ENCODE measurements at regions not wholly inside any gene's neighbourhood (a gene's known extent, or its start where the extent isn't known, plus 50 kb on each side); places are given as distances from the start of the nearest gene placed in this dataset.

DNA sequence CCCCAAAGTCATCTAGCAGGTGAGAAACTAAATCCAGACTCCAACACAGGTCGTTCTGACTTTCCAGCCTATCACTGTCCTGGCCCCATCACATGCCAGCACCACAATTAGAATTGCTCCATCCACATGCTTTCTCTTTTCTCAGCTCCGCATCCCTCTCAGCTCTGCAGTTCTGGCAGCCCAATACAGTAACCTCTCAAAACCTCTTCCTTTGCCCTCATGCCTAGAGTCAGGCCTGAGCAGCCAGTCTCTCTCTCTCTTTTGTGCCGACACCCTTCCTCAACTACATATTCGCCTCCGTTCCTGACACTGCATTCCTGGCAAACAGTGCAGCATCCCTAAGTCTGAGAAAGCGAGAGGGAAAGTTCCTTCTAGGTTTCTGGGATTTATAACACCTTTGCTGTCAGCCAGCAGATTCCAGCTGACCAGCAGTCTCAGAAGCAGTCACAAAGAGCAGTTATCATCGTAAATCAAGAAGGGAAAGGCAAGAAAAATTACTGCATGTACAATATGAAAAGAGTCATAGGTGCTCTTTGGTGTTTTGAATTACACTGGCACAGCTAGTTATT, 258.0 kb downstream of the FAT3 start:
- DNase-seq (ENCODE audit: low spot score), result no peak

DNA sequence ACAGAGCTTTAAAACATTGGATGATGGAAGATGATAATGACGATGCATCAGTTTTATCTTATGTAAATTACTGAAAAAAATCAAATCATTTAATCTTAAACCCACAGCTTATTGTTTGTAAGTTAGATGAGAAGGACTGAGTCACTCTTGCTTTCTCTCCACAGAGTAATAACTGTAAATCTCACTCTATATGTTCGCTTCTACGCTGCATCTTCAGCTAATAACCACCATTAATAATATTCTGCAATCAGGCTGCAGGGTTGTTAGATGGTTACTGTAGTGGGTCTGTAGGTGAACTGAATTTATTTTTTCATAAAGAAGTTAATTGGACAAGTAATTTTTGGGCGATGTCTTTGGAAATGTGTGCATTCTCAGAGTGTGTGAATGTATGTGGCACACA, 260.0 kb downstream of the FAT3 start:
- DNase-seq (ENCODE audit: low spot score), result no peak

DNA sequence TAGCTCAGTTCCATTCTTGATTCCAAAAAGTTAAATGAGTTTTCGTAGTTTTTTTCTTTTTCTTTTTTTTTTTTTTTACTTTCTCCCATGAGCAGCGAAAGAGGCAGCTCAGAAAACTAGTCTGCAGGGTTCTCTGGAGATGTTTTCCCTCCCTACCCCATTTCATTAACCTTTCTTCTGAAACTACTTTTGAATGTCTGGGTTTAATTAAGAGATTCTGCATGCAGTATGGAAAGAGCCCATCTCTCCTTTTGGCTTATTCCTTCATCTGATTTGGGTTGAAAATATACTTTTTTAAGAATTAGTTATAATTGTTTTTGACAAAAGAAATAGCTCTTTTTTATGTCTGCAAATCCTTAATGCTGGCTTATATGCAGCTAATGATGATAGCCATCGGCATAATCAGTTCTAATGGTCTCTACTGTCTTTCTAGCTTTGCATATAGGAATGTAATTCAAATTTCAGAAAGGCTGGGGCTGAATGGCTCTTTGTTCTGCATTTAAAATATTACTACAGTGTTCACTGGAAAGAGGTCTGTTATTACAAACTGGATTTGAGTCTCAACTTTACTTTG, 265.3 kb downstream of the FAT3 start:
- no peak for DNase-seq (ENCODE audit: low spot score)

DNA sequence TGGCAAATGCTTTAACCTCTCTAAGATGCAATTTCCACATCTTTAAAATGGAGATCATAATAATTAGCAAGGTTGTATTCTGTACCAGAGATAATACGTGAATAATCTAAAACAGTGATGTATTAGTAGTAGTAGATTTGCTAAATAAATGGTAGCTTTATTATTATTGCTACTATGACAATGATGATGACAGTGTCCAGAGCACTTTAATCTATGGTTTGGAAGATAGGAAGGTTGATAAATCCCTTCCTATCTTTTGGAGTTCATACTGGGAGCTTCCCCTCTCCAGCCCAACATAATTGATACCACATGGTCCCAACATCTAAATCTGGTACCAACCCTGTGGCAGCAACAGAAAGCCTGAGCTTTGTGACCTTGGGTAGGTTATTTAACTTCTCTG, 267.8 kb downstream of the FAT3 start:
- DNase-seq (ENCODE audit: low spot score), result no peak

DNA sequence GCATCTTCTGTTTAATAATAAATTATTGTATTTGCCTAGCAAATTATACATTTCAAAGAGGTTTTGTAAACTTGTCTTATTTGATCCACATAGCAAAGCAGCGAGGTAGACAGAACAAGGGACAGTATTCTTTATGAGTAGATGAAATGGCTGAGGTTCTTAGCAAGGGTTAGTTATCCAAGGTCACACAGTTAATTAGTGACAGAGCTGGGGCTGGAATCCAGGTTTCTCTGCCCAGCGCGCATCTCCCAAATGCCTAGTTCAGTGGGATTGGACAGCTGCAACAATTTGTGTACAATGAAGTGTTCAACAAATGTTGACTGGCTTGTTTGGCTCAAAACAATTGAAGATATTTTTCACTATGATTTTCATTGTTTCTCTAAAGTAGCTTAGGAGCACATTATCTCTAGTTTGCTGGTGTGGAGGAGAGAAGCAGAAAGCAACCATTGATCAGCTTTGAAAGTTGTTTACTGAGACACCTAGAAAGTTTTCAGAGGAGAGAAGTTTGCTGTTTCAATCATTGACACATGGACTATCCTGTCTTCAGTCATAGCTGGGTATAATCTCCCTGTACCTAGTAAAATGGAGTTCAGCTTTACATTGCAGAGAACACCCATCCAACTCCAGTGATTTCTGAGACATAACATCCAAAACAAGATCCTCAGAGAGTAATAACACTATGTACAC, 270.6 kb downstream of the FAT3 start:
- no peak for DNase-seq (ENCODE audit: low spot score)

DNA sequence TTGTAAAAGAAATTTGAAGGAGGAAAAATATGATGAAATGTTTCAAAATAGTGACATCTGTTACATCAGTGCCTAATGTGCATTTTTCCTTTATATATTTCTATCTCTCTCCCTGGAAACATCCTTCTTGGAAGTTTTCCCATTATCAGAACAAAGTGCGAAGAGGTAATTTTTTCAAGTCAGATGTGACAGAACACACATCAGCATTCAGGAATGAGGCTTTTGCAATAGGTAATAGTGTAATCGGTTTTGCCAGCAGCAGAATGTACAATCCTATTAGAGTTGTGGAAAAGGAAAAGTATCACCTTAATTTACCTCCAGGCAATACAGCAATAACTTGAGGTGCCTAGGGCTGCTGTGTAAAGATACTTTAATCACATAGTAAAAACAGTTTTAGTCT, 275.8 kb downstream of the FAT3 start:
- no peak for DNase-seq (ENCODE audit: low spot score)

DNA sequence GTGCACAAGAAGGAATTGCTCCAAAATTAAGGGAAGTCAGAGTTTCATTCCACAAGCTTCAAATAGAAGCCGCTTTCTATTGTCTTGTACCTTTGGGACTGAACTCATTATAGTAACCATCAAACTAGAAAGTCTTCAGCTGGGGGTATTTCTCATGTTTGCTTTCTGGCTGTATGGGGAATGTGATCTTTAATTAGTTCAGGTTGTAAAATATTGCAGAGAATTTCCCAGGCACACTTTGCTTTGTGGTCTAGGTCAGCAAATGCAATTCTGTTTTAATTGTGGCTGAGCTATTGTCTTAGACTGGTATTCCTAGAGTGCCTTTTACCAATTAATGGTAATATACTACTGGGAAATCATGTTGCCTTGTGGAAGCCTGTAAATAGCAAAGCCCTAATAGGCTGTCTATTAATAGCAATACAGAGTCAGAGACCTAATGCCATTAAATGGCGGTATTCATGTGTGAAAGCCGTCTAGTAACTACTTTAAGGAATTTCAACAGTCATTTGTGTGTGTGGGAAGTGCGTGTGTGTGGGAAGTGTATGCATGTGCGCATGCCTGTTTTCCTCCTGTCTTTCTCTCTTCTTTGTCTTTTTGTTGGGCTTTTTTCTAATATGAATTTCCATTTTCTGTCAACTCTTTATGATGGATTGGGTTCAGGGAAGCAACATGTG, 276.6 kb downstream of the FAT3 start:
- DNase-seq (ENCODE audit: low spot score), result no peak

DNA sequence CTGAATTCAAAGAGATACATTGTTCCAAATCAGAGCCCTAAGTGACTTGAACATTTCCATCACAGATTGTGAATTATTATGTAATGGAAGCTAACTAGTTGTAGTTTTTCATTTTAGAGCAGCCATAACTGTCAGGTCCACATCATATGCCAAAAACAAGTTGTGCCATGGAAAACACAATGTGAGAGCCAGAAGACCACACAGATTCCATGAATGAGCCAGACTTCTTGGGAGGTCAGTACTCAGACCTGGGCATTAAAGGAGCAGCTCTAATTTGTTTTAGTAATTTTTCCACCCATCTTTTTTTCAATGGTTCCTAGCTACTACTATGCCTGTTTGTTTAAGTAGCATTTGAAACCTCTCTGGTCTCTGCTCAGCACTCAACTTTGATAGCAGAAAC, 279.4 kb downstream of the FAT3 start:
- DNase-seq (ENCODE audit: low spot score), result no peak

DNA sequence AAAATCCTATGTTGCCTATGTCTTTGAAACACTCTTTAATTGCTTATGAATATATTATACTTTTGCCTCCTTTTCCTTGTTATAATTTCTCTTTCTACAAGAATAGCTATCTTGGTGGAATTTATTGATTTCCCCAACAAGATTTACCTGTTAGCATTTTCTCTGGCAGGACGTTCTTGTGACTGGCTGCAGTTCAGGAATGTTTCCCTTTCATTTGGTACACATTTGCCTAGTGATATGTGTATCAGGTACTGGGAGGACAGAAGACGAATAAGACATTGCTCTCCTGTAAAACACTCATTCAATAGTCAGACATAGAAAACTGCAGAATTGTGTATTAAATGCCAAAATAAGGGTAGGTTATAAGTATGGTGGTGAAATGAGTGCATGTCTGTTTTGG, 279.9 kb downstream of the FAT3 start:
- no peak for DNase-seq (ENCODE audit: low spot score)

DNA sequence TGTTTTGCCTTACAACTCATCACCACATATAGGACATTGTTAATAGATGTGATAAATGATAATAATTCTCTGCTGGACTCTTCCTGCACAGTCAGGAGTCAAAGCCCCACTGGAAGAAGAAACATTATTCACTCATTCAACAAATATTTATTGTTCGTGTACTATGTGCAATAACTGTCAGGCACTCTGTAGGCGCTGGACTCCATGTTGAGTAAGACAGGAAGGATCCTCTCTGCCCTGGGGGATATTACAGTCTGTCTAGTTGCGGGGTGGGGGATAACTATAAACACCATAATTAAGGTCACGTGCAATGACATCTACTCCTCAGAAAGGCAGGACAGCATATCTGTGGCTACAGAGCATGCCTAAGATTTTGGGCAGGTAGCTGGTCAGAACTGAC, 281.1 kb downstream of the FAT3 start:
- DNase-seq (ENCODE audit: low spot score), result no peak

DNA sequence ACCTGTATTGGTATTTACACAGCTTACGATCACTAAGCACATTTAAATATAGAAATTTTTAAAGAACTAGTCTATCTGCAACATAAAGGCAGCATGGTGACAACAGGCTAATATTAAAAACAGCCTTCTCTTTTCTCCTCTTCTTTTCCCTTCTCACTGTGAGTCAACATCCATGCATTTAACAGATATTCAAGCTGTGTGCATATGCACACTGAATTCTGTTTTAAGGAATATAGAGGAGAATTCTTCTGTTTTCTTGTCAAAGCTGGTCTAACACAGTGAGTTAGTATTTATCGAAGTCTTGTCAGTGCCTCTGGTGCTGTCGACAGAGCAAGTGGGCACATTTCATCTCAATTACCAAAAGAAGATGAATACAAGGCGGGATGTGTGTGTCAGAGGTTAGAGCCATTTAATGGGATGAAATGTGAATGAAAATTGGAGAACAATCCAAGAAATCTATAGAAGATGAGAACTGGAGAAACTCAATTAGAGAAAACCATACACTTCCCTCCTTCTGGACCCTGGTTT, 282.3 kb downstream of the FAT3 start:
- DNase-seq (ENCODE audit: low spot score), result no peak

DNA sequence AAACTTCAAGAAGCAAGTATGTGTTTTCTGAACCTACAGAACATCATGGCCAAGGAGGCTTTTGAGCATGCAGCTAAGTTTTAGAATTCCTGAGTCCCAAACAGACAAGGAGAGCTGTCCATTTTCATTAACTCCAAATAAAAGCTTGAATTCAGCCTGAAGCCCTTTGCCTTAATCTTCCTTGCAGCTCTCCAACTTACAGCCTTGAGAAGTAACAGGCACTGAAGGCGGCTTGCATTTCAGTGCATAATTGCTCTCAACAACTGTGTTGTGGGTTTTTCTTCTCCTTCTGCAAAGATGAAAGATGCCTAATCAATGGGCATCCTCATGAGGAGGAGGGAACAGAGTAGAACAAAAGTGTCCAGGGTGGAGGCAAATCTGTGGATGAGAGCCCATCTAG, 286.0 kb downstream of the FAT3 start:
- no peak for DNase-seq (ENCODE audit: low spot score)

DNA sequence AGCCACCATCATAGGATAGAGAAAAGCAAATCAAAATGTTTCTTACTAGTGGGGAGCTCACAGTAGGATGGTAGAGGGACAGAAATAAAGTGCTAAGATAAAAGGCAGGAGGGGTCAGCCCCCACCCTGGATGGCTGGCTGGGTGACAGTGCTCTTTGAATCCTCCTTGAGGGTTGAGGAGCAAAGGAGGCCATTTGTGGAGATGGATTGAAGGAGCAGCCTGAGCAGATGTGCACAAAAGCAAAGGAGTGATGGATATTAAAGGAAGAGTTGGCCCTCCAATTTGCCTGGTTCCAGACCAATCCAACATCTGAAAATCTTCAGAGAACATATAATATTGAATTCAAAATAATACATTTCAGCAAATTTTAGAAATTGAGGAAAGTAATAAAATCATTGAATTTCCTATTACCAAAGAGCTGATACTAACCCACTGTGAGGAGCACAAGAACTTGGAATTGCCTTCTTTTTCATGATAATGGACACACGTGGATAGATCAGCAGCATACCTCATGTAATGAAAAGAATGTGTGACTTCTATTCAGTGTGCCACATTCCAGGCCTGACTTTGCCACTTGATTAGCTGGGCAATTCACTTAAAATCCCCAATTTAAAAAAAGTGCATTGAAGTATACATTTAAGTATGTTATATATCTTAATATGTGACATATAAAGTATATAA, 287.0 kb downstream of the FAT3 start:
- no peak for DNase-seq (ENCODE audit: low spot score)

DNA sequence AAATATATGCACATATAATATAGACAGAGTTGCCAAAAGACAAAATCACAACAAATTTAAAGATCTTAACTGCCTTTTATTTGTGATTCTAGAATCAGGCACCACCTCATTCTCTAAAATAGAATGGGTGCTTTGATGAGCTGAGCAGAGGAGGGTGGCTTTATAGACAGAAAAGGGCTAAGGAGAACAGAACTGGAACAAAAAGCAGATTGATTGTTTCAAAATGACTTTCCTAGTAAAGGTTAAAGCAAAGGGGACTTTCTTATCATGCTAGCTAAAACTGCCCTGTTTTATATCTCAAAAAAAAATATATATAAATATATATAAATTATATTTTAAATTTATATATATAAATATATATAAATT, 287.6 kb downstream of the FAT3 start:
- no peak for DNase-seq (ENCODE audit: low spot score)

DNA sequence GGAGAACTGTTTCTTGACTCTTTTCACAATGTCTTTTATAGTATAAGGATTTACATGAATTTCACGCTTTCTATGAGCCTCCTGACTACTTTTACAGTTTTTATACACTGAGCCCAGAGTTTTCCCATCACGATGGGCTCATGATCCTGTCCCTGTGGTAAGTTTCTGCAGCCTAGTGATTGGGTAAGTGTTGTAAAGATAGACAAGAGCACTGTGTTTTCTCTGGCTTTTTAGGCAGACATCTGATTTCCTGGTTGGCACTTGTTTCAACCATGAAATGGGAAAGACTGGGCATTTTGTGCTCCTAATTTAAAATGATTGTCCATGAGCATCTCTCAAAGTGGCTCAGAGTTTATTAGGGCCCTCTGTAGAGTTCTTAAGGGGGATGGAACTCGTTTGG, 299.0 kb downstream of the FAT3 start:
- DNase-seq (ENCODE audit: low spot score), result no peak

DNA sequence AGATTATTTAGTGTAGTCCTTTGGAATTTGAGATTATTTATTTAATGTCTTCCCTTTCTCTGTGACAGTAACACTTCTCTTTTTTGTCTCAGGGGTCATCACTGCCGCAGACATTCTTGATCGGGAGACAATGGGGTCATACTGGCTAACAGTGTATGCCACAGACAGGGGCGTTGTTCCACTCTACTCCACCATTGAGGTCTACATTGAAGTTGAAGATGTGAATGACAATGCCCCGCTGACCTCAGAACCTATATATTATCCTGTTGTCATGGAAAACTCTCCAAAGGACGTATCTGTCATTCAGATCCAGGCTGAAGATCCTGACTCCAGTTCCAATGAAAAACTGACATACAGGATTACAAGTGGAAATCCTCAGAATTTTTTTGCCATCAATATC, 299.9 kb downstream of the FAT3 start:
- DNase-seq (ENCODE audit: low spot score), result no peak

DNA sequence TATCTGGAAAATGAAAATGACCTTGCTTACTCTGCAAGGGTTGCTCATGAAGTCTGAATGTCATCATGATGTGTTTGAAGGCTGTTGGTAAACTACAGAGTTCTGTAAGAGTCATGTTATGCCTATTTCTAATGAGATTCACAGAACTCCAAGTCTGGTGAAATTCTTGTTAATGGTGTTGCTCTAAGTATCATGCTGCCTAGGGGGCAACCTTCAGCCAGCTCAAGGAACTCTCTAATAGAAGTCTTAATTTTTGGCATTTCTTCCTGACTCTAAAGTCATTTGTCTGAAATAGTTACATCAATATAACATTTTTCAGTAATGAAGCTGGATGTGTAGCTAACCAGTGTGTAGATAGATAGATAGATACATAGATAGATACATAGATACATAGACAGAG, 302.8 kb downstream of the FAT3 start:
- no peak for DNase-seq (ENCODE audit: low spot score)

DNA sequence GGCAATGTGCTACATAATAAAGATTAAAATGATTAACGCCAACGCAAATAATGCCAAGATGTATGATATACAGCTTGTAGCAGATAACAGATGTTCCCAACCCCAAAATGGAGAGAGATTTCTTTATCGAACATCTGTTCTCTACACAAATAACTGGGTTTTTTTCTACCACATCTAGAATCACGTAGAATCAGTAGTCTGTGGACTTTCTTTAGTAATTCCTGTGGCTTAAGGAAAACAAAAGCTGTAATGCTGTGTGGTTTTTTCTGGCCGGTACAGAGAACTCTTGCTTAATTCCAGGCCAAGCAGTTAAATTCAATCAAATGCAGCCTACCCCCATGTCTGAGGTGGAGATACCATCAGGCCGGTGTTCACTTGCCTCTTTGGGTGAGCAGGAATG, 303.4 kb downstream of the FAT3 start:
- peak; percentile 10 for DNase-seq (ENCODE audit: low spot score)

DNA sequence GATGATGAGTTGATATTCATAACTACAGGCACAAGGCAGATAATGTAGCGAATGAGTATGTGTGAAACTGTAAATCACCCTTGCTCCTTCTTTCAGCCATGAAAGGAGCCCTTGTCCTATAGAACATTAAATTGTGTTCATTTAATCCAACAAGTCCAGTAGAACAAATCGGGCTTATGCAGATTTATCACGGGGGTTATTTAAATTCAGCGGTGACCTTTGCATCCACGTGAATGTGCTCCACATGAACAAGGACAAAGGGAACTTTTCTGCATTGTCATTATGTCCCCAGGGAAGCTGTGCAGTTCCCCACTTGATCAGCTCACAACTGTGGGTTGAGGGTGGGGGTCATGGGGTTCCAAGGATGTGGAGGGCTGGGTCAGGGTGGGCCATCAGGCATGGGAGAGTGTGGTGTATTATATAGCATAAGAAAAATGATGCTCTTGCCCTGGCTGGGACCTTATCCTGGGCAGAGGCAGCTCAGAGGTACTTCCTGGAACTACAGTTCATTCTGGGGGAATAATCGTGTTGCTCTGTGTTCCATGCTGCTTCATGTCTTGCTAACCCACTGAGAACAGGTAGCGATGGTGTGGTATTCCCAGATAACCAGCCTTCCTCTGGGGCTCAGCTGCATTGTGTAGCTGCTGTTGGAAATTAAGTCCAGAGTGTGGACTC, 306.6 kb downstream of the FAT3 start:
- DNase-seq (ENCODE audit: low spot score), result no peak

DNA sequence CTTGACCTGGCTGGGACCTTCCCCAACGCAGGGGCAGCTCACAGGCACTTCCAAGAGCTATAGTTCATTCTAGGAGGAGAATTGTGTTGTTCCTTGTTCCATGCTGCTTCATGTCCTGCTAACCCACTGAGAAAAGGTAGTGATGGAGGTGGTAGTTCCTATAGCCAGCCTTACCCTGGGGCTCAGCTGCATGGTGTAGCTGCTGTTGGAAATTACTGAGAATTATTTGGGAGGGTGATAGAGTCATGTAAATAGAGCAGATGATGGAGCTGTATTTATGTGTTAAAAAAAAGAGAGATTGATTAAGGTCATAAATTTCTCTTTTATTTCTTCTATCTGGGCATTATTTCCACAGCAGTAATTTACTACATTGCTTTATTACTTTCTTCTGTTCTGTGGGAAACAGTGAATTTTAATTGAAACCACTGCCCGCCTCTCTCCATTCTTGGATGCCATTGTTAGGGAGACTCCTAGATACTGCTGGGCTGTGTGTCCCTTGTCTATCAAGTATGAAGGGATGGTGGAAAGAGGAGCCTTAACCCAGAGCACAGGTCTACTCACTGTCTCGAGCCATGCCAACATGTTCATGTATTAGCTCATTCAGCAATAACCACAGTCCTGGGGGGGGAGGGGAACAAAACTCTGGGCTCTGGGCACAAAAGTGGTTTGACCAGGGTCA, 309.2 kb downstream of the FAT3 start:
- no peak for DNase-seq (ENCODE audit: low spot score)

DNA sequence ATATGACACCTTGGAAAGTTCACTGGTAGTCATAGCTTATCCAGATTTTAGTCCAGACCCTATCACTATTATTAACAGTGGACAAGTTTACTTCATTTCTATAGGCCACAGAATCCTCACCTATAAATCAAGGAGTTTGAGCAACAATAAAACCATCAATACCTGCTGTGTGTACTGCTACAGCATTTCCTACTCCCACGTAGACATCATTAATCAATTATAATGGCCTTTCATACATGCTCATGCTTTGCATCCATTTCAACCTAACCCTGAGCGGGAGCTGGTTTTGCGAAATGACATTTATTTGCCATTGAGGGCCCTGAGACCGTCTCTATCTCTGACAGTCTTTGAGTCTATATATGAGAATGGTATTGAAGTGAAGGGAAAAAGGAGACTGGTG, 312.3 kb downstream of the FAT3 start:
- DNase-seq (ENCODE audit: low spot score), result no peak

DNA sequence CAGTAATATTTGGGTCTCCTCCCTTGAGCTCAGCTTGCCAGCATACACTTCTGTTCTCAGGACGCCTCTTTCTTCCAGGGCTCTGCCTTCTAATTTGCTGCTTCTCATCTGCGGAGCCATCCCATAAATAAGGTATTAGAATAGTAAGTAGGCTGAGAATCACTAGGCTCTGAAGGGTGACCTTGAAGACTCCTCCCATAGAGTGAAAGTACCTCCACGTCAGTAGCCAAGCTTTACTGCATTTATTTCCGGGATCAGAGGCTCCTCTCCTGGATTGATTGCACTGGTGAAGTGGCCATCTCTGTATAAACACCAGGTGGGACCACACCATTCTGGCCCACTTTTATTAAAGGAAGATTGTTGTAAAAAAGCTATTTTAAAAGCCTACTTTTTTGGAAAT, 315.5 kb downstream of the FAT3 start:
- no peak for DNase-seq (ENCODE audit: low spot score)

All from hepatic stellate cell (primary cell).